Fibroblast of the conjunctiva (primary cell): ENCODE measurements at regions not wholly inside any gene's neighbourhood (a gene's known extent, or its start where the extent isn't known, plus 50 kb on each side); places are given as distances from the start of the nearest gene placed in this dataset.
"Not testable (repeated sequence)": the region's sequence is repeated elsewhere in the genome, so short reads cannot be mapped to it uniquely, and the experiment has no call there.

Experiments
- DNase-seq: peaks from one replicate; pipeline ENCODE4 v3.0.0-alpha.2; 2010; ENCODE audit warnings: low read depth

DNA sequence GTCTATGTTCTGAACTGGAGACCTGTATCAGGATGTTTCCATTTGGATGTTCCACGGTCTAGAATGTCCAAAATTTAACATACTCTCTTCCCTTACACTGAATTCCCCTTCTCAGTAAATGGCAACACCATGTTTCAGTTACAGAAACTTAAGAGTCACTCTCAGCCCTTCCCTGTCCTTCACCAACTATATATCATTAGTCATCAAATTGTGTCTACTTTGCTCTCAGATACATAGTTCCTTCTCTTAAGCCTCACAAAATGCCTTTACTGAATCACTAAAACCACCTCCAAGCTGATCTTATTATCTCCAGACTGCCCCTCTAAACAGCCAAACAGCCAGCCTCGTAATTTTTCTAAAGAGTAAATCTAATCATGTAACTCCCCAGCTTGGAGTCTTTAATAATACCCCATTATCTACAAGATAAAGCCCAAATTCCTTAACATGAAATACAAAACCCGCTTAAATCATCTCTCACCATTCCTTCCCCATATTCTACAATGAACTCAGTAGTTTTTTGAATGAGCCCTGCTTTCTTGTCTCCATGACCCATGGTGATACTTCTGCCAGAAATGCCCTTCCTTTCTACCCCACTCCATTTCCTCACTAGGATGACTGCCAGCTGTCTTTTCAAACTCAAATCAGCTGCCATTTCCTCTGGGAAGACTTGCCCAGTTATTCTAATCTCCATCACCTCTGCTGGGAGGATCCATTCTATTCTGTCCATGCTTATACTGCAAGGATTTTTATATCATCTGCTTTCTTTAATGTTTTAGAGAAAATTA is 102.7 kb upstream of the ARHGAP42 start:
- no peak for DNase-seq

DNA sequence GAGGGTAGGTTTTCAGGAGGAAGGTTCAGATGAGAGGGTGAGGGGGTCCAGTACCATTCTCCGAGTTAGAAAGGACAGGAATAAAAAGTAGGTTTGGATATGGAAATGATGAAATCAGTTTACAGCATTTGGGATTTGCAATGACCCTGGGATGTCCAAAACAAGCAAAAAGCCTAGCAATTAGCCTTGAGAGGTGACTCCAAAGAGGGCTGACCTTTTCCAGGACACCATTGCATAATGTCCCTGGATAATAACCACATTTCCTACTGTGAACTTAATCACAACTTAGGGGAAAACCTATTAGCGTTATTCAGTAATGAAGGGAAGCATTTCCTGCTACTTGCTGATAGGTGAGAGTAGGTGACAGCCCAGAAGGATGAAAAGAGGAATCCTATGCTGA is 101.4 kb upstream of the ARHGAP42 start:
- DNase-seq = no peak

DNA sequence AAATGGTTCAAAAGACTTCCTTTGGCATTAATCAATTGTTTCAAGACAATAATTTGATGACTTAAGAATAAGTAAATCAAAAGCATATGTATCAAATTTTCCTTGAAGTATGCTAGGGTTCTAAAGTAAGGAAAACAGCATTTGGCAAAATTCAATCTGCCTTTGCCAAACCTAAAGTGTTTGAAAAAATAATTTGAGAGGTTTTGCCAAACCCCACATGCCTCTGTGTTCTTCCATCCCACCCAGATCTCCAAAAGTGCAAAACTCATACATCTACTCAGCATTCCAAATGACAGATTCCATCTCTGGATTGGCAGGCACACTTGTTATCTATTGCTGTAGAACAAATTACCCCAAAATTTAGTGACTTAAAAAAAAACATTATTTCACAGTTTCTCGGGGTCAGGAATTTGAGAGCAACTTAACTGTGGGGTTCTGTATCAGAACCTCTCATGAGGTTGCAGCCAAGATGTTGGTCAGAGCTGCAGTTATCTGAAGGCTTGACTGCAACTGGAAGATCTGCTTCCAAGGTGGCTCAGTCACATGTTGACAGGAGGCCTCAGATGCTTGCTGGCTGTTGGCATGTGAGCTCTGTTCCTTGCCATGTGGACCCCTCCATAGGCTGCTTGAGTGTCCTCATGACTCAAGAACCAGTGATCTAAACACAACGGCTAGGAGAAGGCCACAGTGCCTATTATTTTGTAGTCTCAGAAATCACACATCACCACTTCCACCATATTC is 100.6 kb upstream of the ARHGAP42 start:
- no peak for DNase-seq

DNA sequence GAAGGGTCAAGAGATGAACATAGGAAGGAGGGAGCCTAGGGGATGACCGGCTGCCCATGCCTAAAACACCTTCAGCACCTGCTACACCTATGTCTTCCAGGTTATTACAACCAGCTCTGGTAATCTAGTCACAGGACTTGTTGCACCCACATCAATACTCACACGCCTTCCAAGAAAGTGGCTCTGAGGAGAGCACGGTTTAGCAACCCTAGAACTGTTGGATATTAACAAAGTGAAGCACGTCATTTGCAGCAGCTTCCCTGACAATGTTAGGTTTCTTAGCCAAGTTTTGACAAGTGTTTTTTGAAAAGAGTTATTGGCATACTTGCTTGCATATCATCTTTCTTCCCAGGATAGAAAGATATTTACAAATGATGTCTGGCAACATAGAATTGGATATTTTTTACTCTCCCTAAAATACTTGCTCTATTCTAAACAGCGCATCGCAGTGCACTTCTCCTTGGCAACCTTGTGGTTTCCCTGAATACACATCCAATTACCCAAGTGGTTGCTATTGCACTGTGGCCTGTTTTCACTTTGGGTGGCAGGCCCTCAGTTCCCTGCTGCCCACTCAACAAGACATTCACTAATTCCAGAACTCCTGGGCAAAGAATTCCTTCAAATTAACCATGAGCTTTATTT is 94.3 kb upstream of the ARHGAP42 start:
- DNase-seq = no peak

DNA sequence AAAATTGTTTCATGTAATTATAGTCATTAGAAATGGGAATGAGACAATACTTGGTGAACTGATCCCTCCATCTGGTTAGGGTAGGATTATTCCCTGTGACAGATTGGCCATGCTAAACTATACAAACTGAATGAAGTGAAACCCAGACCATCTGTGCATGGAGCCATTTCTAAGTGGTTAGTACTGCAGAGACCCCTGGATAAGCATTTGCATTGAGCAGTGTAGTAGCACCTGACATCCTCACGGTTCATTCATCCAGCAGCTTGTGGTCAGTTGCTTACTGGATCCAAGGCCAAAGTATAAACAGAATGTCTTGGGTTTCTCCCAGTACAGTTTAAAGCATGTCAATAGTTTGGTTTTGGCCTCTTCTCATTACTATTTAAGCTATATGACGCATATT is 93.8 kb upstream of the ARHGAP42 start:
- DNase-seq = no peak

DNA sequence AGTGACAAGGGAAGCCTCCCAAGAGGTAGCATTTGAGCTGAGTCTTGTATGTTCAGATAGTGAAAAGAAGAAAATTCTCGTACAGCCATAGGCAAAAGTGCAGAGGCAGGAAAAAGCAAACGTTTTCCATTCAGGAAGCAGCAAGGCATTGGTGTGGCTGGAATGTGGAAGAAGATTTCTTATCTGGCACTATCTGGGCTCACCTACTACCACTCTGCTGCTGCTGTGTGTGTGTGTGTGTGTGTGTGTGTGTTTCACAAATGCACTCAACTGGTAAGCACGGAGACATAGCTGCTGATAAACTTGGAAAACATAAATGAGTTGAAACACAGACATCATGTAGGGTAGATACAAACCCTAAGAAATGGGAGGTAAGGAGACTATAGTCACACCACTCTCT is 92.8 kb upstream of the ARHGAP42 start:
- DNase-seq = no peak

DNA sequence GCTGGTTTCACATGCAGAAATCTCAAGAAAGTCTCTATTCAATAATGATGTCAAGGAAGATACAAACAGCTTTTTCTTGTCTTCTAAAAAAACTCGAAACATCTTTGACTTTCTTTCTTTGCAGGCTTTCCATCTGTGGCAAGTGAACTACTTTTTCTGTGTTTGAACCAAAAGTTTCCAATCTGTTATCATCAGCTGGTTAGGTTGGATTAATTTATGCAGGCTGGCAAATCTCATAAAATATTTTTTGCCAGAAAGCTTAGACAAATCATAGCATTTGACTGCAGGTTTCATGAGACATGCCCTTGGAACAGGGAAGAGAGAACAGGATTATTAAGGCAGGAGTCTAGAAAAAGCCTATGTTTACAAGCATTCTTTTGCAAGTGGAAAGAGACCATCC is 86.1 kb upstream of the ARHGAP42 start:
- no peak for DNase-seq

DNA sequence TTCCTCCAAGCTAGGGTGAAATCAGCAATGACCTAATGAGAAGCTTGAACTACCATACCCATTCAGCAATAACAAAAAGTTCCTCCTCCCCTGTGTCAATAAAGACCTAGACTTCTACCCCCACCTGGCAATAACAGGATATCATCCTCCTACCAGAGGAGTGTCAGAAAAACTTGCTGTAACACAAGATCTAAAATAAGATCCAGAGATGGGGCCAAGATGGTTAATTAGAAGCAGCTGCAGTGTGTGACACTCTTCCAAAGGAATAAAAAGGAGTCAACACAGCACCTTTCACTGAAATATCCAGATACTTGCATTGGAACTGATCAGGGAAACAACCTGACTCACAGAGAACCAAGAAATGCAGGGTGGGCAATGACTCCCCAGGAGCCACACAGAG is 84.4 kb upstream of the ARHGAP42 start:
- no peak for DNase-seq

DNA sequence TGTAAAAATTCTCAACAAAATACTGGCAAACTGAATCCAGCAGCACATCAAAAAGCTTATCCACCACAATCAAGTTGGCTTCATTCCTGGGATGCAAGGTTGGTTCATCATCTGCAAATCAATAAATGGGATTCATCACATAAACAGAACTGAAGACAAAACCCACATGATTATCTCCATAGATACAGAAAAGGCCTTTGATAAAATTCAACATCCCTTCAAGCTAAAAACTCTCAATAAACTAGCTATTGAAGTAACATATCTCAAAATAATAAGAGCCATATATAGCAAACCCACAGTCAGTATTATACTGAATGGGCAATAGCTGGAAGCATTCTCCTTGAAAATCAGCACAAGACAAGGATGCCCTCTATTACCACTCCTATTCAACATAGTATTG is 79.3 kb upstream of the ARHGAP42 start:
- not testable (repeated sequence) for DNase-seq

DNA sequence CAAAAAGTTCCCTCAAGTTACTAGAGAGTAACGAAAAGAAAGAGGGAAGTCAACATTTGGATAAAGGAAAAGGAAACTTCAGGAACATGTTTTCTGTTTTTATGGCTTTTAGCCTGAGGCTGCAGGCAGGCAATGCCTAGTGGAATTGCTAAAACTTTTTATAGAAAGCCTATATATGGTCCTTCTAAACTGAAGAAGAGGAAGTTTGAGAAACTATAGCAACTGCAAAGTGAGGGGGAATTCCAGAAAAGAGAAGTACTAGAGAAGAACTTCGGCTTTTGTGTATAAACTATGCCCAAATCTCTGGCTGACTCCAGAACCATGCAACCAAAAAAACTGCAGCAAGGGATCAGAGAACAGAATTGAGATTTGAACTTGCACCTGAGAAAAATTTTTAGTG is 74.3 kb upstream of the ARHGAP42 start:
- DNase-seq = no peak

DNA sequence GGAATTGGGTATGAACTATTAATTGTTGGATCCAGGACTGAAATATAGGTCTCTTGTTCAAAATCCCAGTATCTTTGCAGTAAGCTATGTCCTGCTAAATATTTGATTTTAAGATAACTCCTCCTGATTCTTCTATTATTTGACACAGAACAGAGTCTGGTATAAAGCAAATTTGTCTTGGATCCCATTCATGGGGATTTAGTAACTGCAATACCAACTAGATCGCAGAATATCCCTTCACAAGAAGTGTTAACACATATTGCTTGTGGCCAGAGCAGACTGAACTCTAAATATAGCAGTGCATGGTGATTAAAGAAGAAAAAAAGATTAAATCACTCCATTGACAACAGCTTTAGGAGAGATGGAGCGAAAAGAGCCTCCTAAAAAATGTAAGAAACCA is 68.2 kb upstream of the ARHGAP42 start:
- no peak for DNase-seq

DNA sequence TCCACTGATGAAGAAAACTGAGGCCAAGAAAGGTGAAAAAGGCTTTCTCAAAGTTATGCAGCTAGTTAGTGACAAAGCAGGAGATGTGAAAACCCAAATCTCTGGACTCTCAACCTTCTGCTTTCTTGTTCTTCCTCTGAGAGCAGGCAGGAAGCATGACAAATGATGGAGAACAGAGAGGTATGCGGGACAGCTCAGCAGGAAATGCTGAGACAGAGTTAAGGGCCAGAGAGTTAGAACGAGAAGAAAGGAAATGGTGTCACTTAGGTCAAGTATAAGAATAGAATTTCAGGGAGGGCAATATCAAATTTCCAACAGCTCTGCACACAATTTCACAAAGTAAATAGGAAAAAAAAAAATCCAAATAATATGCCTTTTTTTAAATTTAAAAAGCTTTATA is 67.6 kb upstream of the ARHGAP42 start:
- no peak for DNase-seq

DNA sequence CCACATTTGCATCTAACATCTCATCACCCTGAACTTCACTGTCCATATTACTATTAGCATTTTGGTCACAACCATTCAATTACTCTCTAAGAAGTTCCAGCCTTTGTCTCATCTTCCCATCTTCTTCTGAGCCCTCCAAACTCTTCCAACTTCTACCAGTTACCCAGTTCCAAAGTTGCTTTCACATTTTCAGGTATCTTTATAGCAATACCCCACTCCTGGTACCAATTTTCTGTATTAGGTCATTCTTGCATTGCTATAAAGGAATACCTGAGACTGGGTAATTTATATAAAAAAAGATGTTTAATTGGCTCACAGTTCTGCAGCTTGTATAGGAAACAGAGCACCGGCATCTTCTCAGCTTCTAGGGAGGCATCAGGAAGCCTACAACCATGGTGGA is 64.7 kb upstream of the ARHGAP42 start:
- no peak for DNase-seq

DNA sequence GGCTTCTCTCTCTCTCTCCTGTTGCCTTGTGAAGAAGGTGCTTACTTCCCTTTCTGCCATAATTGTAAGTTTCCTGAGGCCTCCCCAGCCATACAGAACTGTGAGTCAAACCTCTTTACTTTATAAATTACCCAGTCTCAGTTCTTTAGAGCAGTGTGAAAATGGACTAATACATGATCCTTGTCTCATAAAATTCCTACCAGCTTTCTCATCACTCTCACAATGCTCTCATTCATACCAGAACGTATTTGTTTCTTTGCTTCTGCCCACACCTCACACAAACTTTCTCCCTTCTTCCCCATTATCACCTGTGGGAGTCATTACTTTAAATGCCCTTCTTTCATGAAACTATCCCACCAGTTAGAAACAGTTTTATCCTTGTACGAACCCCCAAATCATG is 62.7 kb upstream of the ARHGAP42 start:
- no peak for DNase-seq

DNA sequence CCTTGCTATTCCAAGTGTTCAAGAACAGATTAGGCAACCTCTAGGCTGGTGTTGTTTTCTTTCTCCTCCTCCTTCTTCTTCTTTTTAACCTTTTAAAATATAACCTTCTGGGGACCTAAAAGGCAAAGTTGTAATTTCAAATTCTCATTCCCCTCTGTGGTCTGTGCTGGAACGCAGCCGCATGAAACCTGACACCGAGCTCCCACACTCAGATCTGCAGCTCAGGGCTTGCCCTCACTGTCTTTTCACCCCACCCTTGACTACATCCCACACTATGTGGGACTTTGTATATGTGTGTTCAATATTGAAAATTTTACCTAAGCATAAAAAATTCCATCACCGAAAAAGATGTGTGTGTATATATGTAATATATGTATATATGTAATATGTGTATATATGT is 62.0 kb upstream of the ARHGAP42 start:
- DNase-seq = no peak

DNA sequence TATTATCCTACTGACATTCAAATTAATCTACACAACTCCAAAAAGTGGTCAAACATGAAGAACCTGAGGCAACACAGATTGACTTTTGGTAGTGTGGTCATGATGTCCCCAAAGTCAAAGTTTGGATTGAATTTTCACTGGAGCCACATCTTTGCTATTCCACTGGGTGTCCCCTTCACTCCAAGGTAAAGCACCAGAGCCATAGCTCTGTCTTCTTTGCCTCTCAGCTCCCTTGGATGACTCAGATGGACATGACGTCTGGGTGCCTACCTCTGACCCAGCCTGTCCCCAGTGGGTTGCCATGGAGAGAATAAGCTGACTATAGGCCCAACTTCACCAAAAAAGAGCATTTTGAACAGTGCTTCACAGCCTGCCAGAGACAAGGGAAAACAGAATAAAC is 57.4 kb upstream of the ARHGAP42 start:
- no peak for DNase-seq

DNA sequence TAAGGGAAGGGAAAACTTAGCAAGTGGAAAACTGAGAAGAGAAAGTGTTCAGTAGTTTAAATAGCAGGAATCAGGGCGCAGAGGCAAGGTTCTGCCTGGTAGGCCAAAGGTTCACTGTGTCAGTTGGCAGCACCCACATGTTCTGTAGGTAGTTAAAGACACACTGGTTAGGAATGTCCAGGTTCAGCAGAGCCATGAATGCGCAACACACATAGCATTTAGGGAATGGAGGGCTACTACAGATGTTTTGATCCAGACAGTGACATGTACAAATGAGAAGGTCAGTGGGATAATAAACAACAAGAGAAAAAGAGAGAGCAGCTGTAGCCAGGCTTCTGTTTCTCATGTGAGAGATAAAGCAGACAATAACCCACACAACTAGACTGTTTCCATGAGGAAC is 56.2 kb upstream of the ARHGAP42 start:
- no peak for DNase-seq

DNA sequence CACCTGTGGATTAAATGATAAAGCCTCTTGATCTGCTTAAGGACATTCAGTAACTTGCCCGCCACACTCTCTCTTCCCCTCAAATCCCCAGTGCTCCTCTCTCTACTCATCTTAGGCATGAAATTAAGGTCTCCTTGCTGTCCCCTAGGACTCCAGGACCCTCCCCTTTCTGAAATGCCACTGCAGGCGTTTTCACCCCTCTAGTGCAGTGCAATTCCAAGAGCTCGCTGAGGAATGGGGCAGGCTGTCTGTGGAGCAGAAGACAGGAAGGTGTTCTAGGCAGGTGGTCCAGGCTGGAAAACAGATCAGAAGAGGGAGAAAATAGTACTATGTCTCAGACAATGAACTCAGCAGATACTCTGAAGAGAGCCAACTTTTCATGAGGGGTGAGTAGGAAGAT is 55.8 kb upstream of the ARHGAP42 start:
- DNase-seq = no peak

DNA sequence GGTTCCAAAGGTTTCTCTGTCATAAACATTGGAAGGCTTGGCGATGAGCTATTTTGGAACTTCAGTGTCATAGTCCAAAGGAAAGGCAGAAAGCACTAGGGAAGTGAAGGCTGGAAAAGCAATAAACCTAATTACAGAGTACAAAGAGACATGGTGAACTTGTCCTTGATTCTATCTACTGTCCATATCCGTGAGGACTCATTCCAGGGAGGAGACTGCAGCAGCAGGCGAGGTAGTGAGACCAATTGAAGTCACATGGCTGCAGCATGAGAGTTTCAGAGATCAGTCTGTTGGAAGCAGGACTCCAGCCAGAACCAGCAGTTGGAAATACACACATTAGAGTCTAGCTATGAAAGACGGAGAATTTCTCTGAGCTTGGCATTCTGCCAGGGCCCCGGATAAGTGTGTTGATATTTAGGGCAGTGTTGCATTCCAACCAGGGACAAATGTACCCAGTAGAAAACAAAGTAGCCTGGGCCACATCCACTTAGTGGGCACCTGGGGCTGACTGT is 54.1 kb upstream of the ARHGAP42 start:
- DNase-seq = no peak

DNA sequence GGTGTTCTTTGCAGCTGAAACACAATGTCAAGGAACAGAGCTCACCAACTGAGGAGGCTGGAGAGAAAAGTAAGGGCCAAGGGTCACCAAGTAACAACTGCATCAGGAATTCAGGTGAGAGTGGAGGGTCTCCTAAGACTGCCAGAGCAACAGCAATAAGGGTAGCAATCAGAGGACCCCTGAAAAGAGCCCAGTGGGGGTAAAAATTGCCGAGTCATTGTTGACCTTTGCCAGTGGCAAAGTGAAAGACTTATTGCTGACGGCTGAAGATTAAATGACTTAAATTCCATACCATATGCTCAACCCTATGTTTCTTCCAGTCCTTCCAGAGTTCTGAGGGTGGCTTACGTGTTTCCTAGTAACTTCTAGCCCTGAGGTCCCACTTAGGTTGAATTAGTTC is 51.9 kb upstream of the ARHGAP42 start:
- DNase-seq = no peak

DNA sequence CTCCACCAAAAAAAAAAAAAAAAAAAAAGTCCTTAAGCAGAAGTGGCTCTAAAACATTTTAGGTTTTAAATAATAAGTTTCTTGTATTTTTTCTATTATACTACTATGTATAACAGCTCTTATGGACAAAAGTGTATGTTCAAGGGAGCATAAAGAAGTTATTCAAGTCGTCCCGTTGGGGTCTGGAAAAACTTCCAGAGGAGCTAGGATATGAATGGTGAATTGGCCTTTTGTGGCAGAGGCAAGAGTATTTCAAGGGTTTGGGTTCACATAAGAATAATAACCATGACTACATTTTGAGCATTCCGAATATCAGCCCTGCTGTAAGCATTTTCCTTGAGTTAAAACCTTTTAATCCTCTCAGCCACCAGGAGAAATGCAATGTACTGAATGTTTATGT is 50.6 kb upstream of the ARHGAP42 start:
- DNase-seq = no peak
